Motor neuron (in vitro differentiated cells): ENCODE measurements at regions not wholly inside any gene's neighbourhood (a gene's known extent, or its start where the extent isn't known, plus 50 kb on each side); places are given as distances from the start of the nearest gene placed in this dataset.

Source experiments
- ATAC-seq, 8 experiments: fragments of 200-7000 bp; cut with Tn5 transposase; replicated peaks in 6 of 8; 2 replicates each; pipeline ENCODE4 v1.8.0; 2021; ENCODE audit warnings: mild to moderate bottlenecking in 8 of 8, moderate library complexity in 8 of 8
- H3K27ac ChIP-seq, 2 donors: fragments of 250-450 bp; sonication (Bioruptor Pico); 2 replicates each; pipeline ENCODE4 v1.9.0; 2021; ENCODE audit warnings: antibody characterized with exemption in 2 of 2, mild to moderate bottlenecking in 2 of 2, moderate library complexity in 1 of 2
- H3K4me1 ChIP-seq, 2 donors: fragments of 250-450 bp; sonication (Bioruptor Pico); replicated peaks in 1 of 2; 2 replicates each; pipeline ENCODE4 v1.6.1; 2021; ENCODE audit warnings: antibody characterized with exemption in 2 of 2, mild to moderate bottlenecking in 2 of 2, moderate library complexity in 1 of 2
- H3K4me3 ChIP-seq, 5 donors: fragments of 250-450 bp; sonication (Bioruptor Pico); 2 replicates each; pipeline ENCODE4 v1.9.0; 2021; ENCODE audit warnings: antibody characterized with exemption in 5 of 5, mild to moderate bottlenecking in 5 of 5, moderate library complexity in 4 of 5
- WGBS, 10 experiments: fragments of 450-650 bp; shearing (Covaris generic); methylation state at CpG; one replicate each; pipeline ENCODE4 v1.0.0; 2022; 5-methylcytosine and 5-hydroxymethylcytosine counted together
- in situ Hi-C, 9 experiments: fragments of 400-800 bp; cut with MboI; loops; one replicate each; pipeline ENCODE4 v1.15.0; 2021; ENCODE audit warnings: low sequenced_read_pairs in 9 of 9, low pct_unique_long_range_greater_than_20kb in 2 of 9; ENCODE audit not compliant: unreplicated experiment in 9 of 9

DNA sequence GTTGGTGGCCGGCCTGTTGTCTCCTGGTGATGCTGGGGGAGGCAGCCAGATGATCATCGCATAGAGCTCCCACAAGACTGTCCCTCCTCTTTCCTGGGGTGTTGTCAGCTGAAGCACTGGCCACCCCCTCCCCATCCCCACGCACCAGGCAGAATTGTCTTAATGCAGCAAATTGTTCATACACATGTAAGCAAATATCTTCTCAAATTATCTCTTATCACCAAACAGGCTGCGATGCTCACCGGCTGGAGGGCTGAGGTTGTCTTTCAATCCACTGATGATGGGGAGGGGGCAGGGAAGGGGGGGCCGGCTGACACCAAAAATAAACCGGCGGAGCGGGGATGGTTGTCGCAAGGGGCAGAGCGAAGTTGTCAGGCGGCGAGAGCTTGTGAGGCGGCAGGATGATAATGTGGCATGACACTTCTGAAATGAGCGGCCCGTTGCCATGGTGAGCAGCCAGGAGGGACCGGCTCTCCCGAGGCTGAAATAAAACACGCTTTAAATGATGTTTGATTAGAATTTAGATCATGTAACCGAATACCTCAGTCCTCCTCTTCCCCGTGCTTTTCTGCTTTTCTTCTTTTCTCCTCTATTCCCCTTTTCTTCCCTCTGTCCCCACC lies 59.8 kb downstream of the MRM1 start:
- in situ Hi-C loops: no loop called here
- H3K4me3 ChIP-seq: no peak overlapping the region
- ATAC-seq: peak in 5 of 8 experiments; percentile 81 to 85 (median 82)
- H3K4me1 ChIP-seq: peaks cover 27 to 49% of the 10 kb centered on the region in 2 donors
- peak overlapping the region; percentile 13 to 76 for H3K27ac ChIP-seq
- WGBS, 10 experiments: 29 to 66% (median 47%) methylated on average over 1 to 12 of the region's 21 CpGs; no CpG with 5 or more reads in 4 of the 10 experiments

DNA sequence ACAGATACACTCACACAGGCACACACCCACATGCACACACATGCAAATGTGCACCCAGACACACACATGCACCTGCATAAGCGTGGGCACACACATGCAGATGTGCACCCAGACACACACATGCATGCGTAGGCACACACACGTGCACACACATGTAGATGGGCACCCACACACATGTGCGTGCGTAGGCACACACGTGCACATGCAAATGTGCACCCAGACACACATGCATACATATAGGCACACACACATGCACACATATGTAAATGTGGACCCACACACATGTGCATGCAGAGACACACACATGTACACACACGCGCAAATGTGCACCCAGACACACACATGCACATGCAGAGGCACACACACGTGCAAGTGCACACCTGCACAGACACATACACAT lies 60.3 kb downstream of the MRM1 start:
- Histone ChIP-seq H3K4me3 (no peak overlapping the region), H3K27ac (peak overlapping the region; percentile 13 to 76)

DNA sequence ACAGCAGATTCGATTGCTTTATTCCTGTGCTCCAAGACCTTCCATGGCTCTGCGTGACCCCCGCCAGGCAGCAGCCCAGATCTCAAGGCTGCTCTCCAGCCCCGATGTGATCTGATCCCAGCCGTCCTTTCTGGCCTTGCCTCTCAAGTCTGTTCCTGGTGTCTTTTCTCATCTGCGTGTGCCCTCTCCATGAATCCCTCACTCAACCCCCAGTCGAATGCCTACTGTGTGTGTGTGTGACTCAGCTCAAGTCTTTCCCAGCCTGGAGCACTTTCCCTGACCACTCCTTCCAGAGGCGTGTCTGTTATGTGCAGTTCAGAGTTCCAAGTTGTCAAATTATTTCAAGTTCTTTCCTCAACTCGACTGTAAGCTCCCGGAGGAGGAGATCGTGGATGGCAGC lies 64.0 kb downstream of the MRM1 start:
- WGBS, 10 experiments: 40 to 66% (median 60%) methylated on average over 1 to 8 of the region's 11 CpGs; no CpG with 5 or more reads in 5 of the 10 experiments
- Histone ChIP-seq H3K4me1 (peaks cover 14 to 19% of the 10 kb centered on the region in 2 donors), H3K27ac (no peak overlapping the region), H3K4me3 (no peak overlapping the region)
- in situ Hi-C loops: no loop called here
- peak in 3 of 8 experiments; percentile 43 to 97 (median 89) for ATAC-seq

More for the DNA sequence above, 60.3 kb downstream of the MRM1 start:
- peaks cover 27 to 44% of the 10 kb centered on the region in 2 donors for H3K4me1 ChIP-seq
- 0 to 86% (median 70%) methylated on average over 1 to 6 of the region's 9 CpGs; no CpG with 5 or more reads in 5 of the 10 experiments for WGBS, 10 experiments
- in situ Hi-C loops: no loop called here
- ATAC-seq: peak in 2 of 8 experiments; percentile 28 to 34

DNA sequence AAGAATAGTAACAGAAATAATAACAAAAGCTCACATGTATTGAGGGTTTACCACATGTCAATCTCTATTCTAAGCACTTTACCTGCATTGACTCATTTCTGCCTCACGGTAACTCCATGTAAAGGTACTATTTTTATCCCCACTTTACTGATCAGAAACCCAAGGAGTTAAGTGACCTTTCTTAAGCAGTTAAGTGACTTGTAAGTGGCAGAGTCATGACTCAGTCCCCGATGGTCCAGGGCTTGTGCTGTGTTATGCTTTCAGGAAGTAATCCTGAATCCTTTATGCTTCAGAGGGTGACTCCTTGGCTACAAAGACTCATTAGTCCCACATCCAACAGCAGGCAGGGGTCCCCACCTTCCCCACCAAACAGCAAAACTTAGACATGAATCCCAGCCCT lies 66.5 kb downstream of the MRM1 start:
- WGBS, 10 experiments: 20 to 100% (median 53%) methylated on average over 1 to 2 of the region's 2 CpGs; no CpG with 5 or more reads in 4 of the 10 experiments
- ATAC-seq: no peak
- no peak overlapping the region for H3K4me3 ChIP-seq
- in situ Hi-C loops: no loop called here
- no peak overlapping the region for H3K27ac ChIP-seq
- peaks cover 2 to 9% of the 10 kb centered on the region in 2 donors for H3K4me1 ChIP-seq

DNA sequence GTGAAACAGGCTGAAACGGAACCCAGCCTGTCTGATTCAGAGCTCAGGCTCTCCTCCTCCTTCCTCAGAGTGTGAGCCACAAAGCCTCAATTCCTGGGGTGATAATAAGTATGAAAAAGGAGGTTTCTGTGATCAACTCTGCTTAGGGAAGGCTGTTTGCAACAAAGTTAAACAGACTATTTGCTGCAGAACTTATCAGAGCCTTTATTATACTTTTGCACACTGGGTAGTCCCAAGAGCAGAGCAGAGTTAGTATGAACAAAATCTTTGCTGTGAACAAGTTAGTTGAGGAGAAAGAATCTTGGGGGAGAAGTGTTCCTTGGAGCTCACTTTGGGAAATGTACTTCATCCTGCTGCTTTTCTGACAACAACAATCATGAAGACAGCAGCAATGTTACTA lies 67.4 kb downstream of the MRM1 start:
- H3K27ac ChIP-seq: no peak overlapping the region
- H3K4me3 ChIP-seq: no peak overlapping the region
- peaks cover 2 to 9% of the 10 kb centered on the region in 2 donors for H3K4me1 ChIP-seq
- no peak for ATAC-seq
- 20 to 78% (median 67%) methylated on average over 1 of the region's 1 CpG; no CpG with 5 or more reads in 7 of the 10 experiments for WGBS, 10 experiments
- in situ Hi-C loops: no loop called here

DNA sequence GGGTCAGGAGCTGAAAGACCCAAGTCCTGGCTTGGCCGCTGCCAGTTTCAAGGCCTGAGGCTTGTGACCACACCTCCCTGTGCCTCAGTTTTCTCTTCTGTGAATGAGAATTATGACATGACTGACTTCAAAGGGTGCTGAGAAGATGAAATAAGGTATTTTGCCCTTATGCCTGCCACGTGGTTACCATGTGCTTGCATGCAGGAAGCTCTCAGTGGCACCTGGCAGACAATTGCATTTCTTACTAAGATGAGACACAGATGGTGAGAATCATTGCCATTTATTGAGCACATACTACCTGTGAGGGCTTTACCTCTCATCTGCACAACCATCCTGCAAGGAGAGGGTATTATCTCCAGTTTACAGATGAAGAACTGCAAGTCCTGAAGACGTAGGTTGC lies 69.8 kb downstream of the MRM1 start:
- in situ Hi-C loops: no loop called here
- 20 to 89% (median 63%) methylated on average over 1 to 3 of the region's 3 CpGs; no CpG with 5 or more reads in 5 of the 10 experiments for WGBS, 10 experiments
- no peak for ATAC-seq
- H3K27ac ChIP-seq: no peak overlapping the region
- peaks cover 2 to 9% of the 10 kb centered on the region in 2 donors for H3K4me1 ChIP-seq
- no peak overlapping the region for H3K4me3 ChIP-seq

DNA sequence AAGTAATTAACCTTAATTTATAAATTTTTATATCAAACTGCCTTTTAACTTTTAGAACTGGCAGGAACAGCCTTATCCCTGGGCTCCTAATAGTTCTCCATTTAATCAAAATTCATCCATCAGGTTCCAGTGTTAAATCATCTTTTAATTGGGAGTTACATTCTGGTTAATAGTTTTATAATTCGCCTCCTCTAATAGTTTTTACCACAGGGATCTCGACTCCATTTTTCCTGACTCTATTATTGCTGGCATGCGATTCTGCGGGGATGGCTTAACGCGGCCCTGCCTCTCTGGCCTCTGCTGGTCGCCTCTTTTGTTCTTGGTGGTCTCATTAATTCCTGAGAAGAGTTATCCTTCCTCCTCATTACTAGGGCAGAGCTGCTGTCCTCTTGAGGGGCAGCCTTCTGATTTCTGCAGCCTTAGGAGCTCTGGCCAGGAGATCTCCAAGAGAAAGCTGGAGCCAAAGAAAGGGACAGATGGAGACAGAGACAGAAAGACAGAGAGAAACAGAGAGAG lies 71.1 kb downstream of the MRM1 start:
- in situ Hi-C loops: no loop called here
- no peak for ATAC-seq
- peaks cover 2 to 9% of the 10 kb centered on the region in 2 donors for H3K4me1 ChIP-seq

GRCh38 chr17:36673068-36673467 lies 71.7 kb downstream of the MRM1 start:
- 25 to 100% (median 92%) methylated on average over 1 to 4 of the region's 5 CpGs; no CpG with 5 or more reads in 3 of the 10 experiments for WGBS, 10 experiments
- no peak overlapping the region for H3K27ac ChIP-seq
- H3K4me3 ChIP-seq: no peak overlapping the region
- H3K4me1 ChIP-seq: peaks cover 2 to 9% of the 10 kb centered on the region in 2 donors
- in situ Hi-C loops: no loop called here
- no peak for ATAC-seq

More for the DNA sequence above, 71.1 kb downstream of the MRM1 start:
- 38 to 61% (median 53%) methylated on average over 1 to 7 of the region's 7 CpGs; no CpG with 5 or more reads in 2 of the 10 experiments for WGBS, 10 experiments
- no peak overlapping the region for H3K27ac ChIP-seq
- no peak overlapping the region for H3K4me3 ChIP-seq

DNA sequence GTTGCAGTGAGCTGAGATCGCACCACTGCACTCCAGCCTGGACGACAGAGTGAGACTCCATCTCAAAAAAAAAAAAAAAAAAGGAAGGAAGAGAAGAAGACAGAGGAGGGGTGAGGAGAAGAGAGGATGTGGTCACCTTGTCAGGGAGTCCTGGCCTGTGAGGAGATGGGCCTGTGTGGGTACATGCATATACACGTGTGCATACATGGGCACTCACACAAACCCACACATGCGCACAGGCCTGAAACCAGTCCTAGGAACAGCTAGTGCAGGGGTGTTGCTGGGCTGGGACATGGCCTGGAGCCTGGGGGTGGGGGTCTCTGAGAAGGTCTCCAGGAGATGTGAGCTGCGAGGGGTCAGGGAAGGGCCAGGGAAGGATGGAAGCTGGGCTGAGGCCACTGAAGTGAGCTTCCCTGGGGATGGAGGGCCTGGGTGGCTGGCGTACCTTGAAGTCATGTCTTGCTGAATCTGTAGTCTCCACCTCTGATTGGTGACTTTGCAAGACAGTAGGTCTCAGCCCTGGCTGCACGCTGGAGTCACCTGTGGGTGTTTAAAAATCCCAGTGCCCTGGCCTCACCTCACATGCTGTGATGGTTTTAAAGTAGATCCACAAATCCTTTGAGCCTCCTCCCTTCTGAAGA lies 72.4 kb downstream of the MRM1 start:
- no peak overlapping the region for H3K27ac ChIP-seq
- no peak for ATAC-seq
- H3K4me1 ChIP-seq: peaks cover 2 to 9% of the 10 kb centered on the region in 2 donors
- in situ Hi-C loops: no loop called here
- WGBS, 10 experiments: 60 to 100% (median 100%) methylated on average over 1 to 2 of the region's 7 CpGs; no CpG with 5 or more reads in 7 of the 10 experiments
- no peak overlapping the region for H3K4me3 ChIP-seq

DNA sequence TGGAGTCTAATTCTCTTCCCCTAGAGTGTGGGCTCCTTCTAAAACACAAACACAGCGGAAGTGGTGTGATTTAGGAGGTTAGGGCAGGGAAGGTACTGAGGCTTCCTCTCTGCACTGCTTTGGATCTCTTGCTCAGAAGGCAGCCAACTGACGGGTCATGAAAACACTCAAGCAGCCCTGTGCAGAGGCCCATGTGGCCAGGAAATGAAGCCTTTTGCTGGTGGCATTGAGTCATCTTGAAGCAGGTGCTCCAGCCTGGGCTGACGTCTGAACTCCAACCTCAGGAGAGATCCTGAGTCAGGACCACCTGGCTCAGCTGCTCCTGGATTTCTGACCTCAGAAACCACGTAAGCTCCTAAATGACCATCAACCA lies 72.9 kb downstream of the MRM1 start:
- in situ Hi-C loops: no loop called here
- Histone ChIP-seq H3K4me3 (no peak overlapping the region), H3K4me1 (peaks cover 2 to 9% of the 10 kb centered on the region in 2 donors), H3K27ac (no peak overlapping the region)
- 14 to 100% (median 63%) methylated on average over 1 to 2 of the region's 4 CpGs; no CpG with 5 or more reads in 5 of the 10 experiments for WGBS, 10 experiments
- no peak for ATAC-seq

GRCh38 chr17:36675250-36675649 lies 73.9 kb downstream of the MRM1 start:
- Histone ChIP-seq H3K4me3 (no peak overlapping the region), H3K27ac (no peak overlapping the region), H3K4me1 (peaks cover 2 to 15% of the 10 kb centered on the region in 2 donors)
- ATAC-seq: no peak
- in situ Hi-C loops: no loop called here
- 0 to 74% (median 7%) methylated on average over 1 to 5 of the region's 6 CpGs; no CpG with 5 or more reads in 5 of the 10 experiments for whole genome bisulfite sequencing, 10 experiments

DNA sequence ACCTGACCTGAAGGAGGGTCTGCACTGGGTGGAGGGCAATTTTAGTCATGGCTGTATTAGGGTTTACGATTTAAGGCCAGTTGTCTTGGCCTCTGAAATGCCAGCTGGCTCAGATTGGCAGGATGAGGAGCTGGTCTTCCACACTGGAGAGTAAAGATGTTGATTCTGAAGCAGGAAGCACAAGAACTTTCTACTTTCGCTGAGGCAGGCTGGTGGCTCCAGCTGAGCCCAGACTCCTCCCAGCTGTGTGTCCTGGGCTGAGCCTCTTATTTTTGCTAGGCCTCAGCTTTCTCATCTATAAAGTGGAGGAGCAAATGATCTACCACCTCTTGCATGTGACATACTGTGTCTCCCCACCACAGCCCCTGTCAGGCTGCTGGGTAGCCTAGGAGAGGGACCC lies 74.4 kb downstream of the MRM1 start:
- in situ Hi-C loops: no loop called here
- peaks cover 2 to 21% of the 10 kb centered on the region in 2 donors for H3K4me1 ChIP-seq
- H3K4me3 ChIP-seq: no peak overlapping the region
- ATAC-seq: no peak
- 0 to 33% (median 17%) methylated on average over 1 of the region's 2 CpGs; no CpG with 5 or more reads in 6 of the 10 experiments for WGBS, 10 experiments
- H3K27ac ChIP-seq: no peak overlapping the region

DNA sequence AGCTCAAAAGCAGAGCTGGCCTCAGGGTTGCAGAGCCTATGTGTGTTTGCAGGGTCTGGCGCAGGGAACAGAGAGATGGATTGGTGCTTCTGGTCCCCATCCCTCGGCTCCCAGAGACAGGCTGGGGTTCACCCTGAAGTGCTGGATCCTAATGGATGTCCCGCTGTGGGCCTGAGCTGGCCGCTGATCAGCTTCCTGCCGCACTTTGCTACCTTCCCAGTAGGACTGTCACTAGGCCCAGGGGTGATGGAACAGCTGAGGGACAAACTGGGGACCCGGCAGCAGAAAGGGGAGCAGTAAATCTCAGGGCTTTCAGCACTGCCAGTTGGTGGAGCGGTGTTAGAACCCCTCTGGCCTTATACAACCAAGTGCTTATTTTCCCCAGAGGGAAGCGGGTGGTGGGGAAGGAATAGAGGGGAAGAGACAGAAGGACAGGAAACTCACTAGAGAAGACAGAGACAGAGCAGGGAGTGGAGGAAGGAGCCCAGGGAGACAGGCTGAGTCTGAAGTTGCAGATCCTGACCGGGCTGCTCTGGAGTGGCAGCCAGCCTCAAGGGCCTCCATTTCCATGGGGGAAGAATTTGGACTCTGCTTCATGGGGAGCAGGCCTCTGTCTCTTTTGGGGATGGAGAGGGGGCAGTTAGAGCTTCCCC lies 78.6 kb downstream of the MRM1 start:
- Histone ChIP-seq H3K4me3 (no peak overlapping the region), H3K4me1 (peaks cover 18 to 51% of the 10 kb centered on the region in 2 donors), H3K27ac (peak overlapping the region in 1 of 2 donors; percentile 5)
- in situ Hi-C loops: no loop called here
- 41 to 100% (median 82%) methylated on average over 1 to 6 of the region's 9 CpGs; no CpG with 5 or more reads in 4 of the 10 experiments for WGBS, 10 experiments
- no peak for ATAC-seq
